Activated naive CD4-positive, alpha-beta T cell treated with anti-CD3 and anti-CD28 coated beads for 36 hours (primary cell): ENCODE measurements at regions not wholly inside any gene's neighbourhood (a gene's known extent, or its start where the extent isn't known, plus 50 kb on each side); places are given as distances from the start of the nearest gene placed in this dataset.

Source experiments
- CTCF ChIA-PET: fragments of 350-600 bp; sonication (Branson Sonifier 250); formaldehyde crosslinking; loops from one replicate; lab custom pipeline; 2021; ENCODE audit warnings: antibody characterized with exemption; lab: Charles Lee
- DNase-seq: peaks from one replicate; pipeline ENCODE4 v3.0.0-alpha.2; 2020
- H3K27ac Mint-ChIP-seq: one replicate; pipeline ENCODE4 v1.8.0; 2021; ENCODE audit warnings: mild to moderate bottlenecking, mixed read lengths
- H3K27me3 Mint-ChIP-seq: one replicate; pipeline ENCODE4 v1.8.0; 2021; ENCODE audit warnings: low read depth, mixed read lengths
- H3K36me3 Mint-ChIP-seq: one replicate; pipeline ENCODE4 v1.8.0; 2021; ENCODE audit warnings: low read depth, mixed read lengths
- H3K4me1 Mint-ChIP-seq: one replicate; pipeline ENCODE4 v1.8.0; 2021; ENCODE audit warnings: low read depth, mixed read lengths
- H3K4me3 Mint-ChIP-seq: one replicate; pipeline ENCODE4 v1.8.0; 2021; ENCODE audit warnings: mild to moderate bottlenecking, moderate library complexity, mixed read lengths
- H3K9me3 Mint-ChIP-seq: one replicate; pipeline ENCODE4 v1.8.0; 2021; ENCODE audit warnings: mixed read lengths
- intact Hi-C: fragments of 100-400 bp; cut with micrococcal nuclease; formaldehyde crosslinking; loops from one replicate; pipeline ENCODE4 v1.15.1; 2023

- Mint-ChIP-seq H3K9me3 (no peaks in the 10 kb centered on the region), H3K4me1 (no peaks in the 10 kb centered on the region), H3K4me3 (no peak overlapping the region), H3K27me3 (peaks cover 6% of the 10 kb centered on the region), H3K36me3 (no peaks in the 10 kb centered on the region), H3K27ac (no peak overlapping the region)
- CTCF ChIA-PET, result no interaction called here
- intact Hi-C loops, result no loop called here
- no peak for DNase-seq
Observed at GRCh38 chr7:80403686-80404241, 108.1 kb downstream of the GNAT3 start.

- H3K27me3 Mint-ChIP-seq, result peaks cover 4% of the 10 kb centered on the region
- H3K36me3 Mint-ChIP-seq, result no peaks in the 10 kb centered on the region
- H3K9me3 Mint-ChIP-seq, result no peaks in the 10 kb centered on the region
- no peak overlapping the region for H3K4me3 Mint-ChIP-seq
- H3K27ac Mint-ChIP-seq, result no peak overlapping the region
- CTCF ChIA-PET, result interaction anchor here (1.5 kb wide), 1 partner anchor 27 kb away, joined by 4 read pairs; no protein-coding TSS in a partner anchor
- H3K4me1 Mint-ChIP-seq, result no peaks in the 10 kb centered on the region
- intact Hi-C loops, result no loop called here
- DNase-seq, result no peak
Observed at GRCh38 chr7:80401708-80402107, 110.2 kb downstream of the GNAT3 start.

GRCh38 chr7:80393786-80394185, 118.1 kb downstream of the GNAT3 start:
- H3K27me3 Mint-ChIP-seq, result no peaks in the 10 kb centered on the region
- H3K36me3 Mint-ChIP-seq, result no peaks in the 10 kb centered on the region
- no peaks in the 10 kb centered on the region for H3K9me3 Mint-ChIP-seq
- H3K27ac Mint-ChIP-seq, result no peak overlapping the region
- CTCF ChIA-PET, result no interaction called here
- H3K4me1 Mint-ChIP-seq, result no peaks in the 10 kb centered on the region
- no peak for DNase-seq
- H3K4me3 Mint-ChIP-seq, result no peak overlapping the region
- intact Hi-C loops, result loop anchor here (2.0 kb wide), 1 partner anchor 59 kb away; no protein-coding TSS in a partner anchor

- intact Hi-C loops, result loop anchor here (1.0 to 2.0 kb wide), 4 partner anchors 60 to 332 kb away; no protein-coding TSS in a partner anchor
- Mint-ChIP-seq H3K4me1 (no peaks in the 10 kb centered on the region), H3K4me3 (no peak overlapping the region), H3K27ac (no peak overlapping the region), H3K36me3 (no peaks in the 10 kb centered on the region), H3K9me3 (no peaks in the 10 kb centered on the region), H3K27me3 (no peaks in the 10 kb centered on the region)
- DNase-seq, result no peak
- CTCF ChIA-PET, result interaction anchor here (0.6 to 1.4 kb wide), 7 partner anchors 151 to 1901 kb away, joined by 3 to 5 read pairs (median 3); no protein-coding TSS in a partner anchor
Observed at GRCh38 chr7:80392229-80393169, 119.4 kb downstream of the GNAT3 start.

DNA sequence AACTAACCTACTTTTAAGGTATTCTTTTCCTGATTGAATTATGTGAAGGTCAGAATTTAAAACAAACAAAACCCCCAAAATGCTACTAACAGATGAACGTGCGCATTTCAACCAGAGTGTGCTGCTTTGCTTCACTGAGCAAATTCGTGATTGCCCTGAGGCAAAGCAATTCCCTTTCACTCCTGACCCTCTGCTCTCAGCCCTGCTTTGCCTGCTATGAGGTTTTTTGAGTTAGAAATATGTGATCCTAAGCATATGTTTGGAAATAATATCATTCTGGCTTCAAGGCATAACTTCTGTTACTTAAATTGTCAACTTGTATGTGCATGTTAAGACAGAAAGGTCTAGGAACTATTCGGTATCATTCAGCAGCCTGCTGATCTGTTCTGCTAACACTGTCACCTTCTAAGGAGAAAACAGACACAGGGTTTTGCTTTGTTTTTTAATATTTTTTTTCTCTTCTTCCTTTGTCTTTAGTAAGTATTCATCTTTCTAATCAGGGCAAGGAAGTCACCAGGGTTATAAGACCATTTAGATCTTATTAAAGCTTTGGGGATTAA, 124.2 kb downstream of the GNAT3 start:
- no peak for DNase-seq
- no peaks in the 10 kb centered on the region for H3K9me3 Mint-ChIP-seq
- H3K4me3 Mint-ChIP-seq, result no peak overlapping the region
- no peaks in the 10 kb centered on the region for H3K27me3 Mint-ChIP-seq
- H3K4me1 Mint-ChIP-seq, result no peaks in the 10 kb centered on the region
- no peak overlapping the region for H3K27ac Mint-ChIP-seq
- CTCF ChIA-PET, result no interaction called here
- H3K36me3 Mint-ChIP-seq, result no peaks in the 10 kb centered on the region
- intact Hi-C loops, result no loop called here

- Mint-ChIP-seq H3K9me3 (no peaks in the 10 kb centered on the region), H3K4me3 (no peak overlapping the region)
- CTCF ChIA-PET, result no interaction called here
Observed at GRCh38 chr7:80386686-80387085, 125.2 kb downstream of the GNAT3 start.

GRCh38 chr7:80385508-80385907, 126.4 kb downstream of the GNAT3 start:
- intact Hi-C loops, result no loop called here
- CTCF ChIA-PET, result no interaction called here
- DNase-seq, result no peak
- no peaks in the 10 kb centered on the region for H3K36me3 Mint-ChIP-seq
- no peak overlapping the region for H3K27ac Mint-ChIP-seq
- no peak overlapping the region for H3K4me3 Mint-ChIP-seq
- no peaks in the 10 kb centered on the region for H3K4me1 Mint-ChIP-seq
- H3K27me3 Mint-ChIP-seq, result no peaks in the 10 kb centered on the region
- H3K9me3 Mint-ChIP-seq, result no peaks in the 10 kb centered on the region

More at GRCh38 chr7:80386686-80387085, 125.2 kb downstream of the GNAT3 start:
- Mint-ChIP-seq H3K27ac (no peak overlapping the region), H3K27me3 (no peaks in the 10 kb centered on the region), H3K36me3 (no peaks in the 10 kb centered on the region), H3K4me1 (no peaks in the 10 kb centered on the region)
- intact Hi-C loops, result no loop called here
- DNase-seq, result no peak

DNA sequence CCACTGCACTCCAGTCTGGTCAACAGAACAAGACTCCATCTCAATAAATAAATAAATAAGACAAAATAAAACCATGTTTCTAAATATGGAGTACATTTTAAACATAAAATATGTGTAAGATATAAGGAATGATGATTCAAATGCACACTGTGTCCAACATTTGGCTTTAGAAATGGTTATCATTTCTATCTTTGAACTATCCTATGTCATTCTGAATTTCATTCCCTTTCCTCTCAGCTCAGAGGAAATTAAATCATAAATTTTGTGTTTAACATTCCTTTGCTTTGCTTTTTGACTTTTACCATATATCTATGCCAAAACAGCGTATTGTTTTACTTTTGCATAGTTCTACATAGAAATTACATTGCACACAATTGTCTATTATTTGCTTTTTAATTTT, 130.9 kb downstream of the GNAT3 start:
- no peak for DNase-seq
- intact Hi-C loops, result no loop called here
- H3K9me3 Mint-ChIP-seq, result no peaks in the 10 kb centered on the region
- CTCF ChIA-PET, result no interaction called here
- no peaks in the 10 kb centered on the region for H3K27me3 Mint-ChIP-seq
- no peaks in the 10 kb centered on the region for H3K4me1 Mint-ChIP-seq
- no peak overlapping the region for H3K4me3 Mint-ChIP-seq
- H3K36me3 Mint-ChIP-seq, result no peaks in the 10 kb centered on the region
- H3K27ac Mint-ChIP-seq, result no peak overlapping the region

GRCh38 chr7:80379034-80379982, 132.6 kb downstream of the GNAT3 start:
- Mint-ChIP-seq H3K36me3 (no peaks in the 10 kb centered on the region), H3K27me3 (no peaks in the 10 kb centered on the region), H3K4me1 (no peaks in the 10 kb centered on the region), H3K4me3 (no peak overlapping the region), H3K9me3 (no peaks in the 10 kb centered on the region), H3K27ac (no peak overlapping the region)
- intact Hi-C loops, result no loop called here
- DNase-seq, result no peak
- CTCF ChIA-PET, result no interaction called here

GRCh38 chr7:80374321-80374720, 137.5 kb downstream of the GNAT3 start:
- CTCF ChIA-PET, result no interaction called here
- H3K4me3 Mint-ChIP-seq, result no peak overlapping the region
- no peaks in the 10 kb centered on the region for H3K9me3 Mint-ChIP-seq
- H3K27me3 Mint-ChIP-seq, result no peaks in the 10 kb centered on the region
- H3K4me1 Mint-ChIP-seq, result no peaks in the 10 kb centered on the region
- H3K36me3 Mint-ChIP-seq, result no peaks in the 10 kb centered on the region
- no peak overlapping the region for H3K27ac Mint-ChIP-seq
- intact Hi-C loops, result no loop called here
- DNase-seq, result no peak

GRCh38 chr7:80373429-80374032, 138.3 kb downstream of the GNAT3 start:
- intact Hi-C loops, result no loop called here
- H3K4me3 Mint-ChIP-seq, result no peak overlapping the region
- no peaks in the 10 kb centered on the region for H3K4me1 Mint-ChIP-seq
- no peaks in the 10 kb centered on the region for H3K9me3 Mint-ChIP-seq
- no peaks in the 10 kb centered on the region for H3K36me3 Mint-ChIP-seq
- CTCF ChIA-PET, result no interaction called here
- DNase-seq, result no peak
- H3K27ac Mint-ChIP-seq, result no peak overlapping the region
- H3K27me3 Mint-ChIP-seq, result no peaks in the 10 kb centered on the region
